Ishikawa (cell line): ENCODE measurements at regions not wholly inside any gene's neighbourhood (a gene's known extent, or its start where the extent isn't known, plus 50 kb on each side); places are given as distances from the start of the nearest gene placed in this dataset.

Source experiments
- CEBPB ChIP-seq: IDR thresholded peaks from 2 replicates; pipeline ENCODE4 v1.6.1; 2012
- CREB1 ChIP-seq: IDR thresholded peaks from 2 replicates; pipeline ENCODE4 v1.6.1; 2012; ENCODE audit warnings: low read depth
- EGR1 ChIP-seq: IDR thresholded peaks from 2 replicates; pipeline ENCODE4 v1.6.1; 2012
- EP300 ChIP-seq: IDR thresholded peaks from 2 replicates; pipeline ENCODE4 v1.6.1; 2012; ENCODE audit warnings: borderline replicate concordance
- FOXM1 ChIP-seq: IDR thresholded peaks from 2 replicates; pipeline ENCODE4 v1.6.1; 2012; ENCODE audit warnings: low read depth, borderline replicate concordance
- MAX ChIP-seq: IDR thresholded peaks from 2 replicates; pipeline ENCODE4 v1.6.1; 2012
- NFIC ChIP-seq: IDR thresholded peaks from 2 replicates; pipeline ENCODE4 v1.6.1; 2012
- RAD21 ChIP-seq: IDR thresholded peaks from 2 replicates; pipeline ENCODE4 v1.6.1; 2012; ENCODE audit warnings: low read depth
- REST ChIP-seq: IDR thresholded peaks from 2 replicates; pipeline ENCODE4 v1.6.1; 2012; ENCODE audit warnings: low read depth, mild to moderate bottlenecking
- TAF1 ChIP-seq: IDR thresholded peaks from 2 replicates; pipeline ENCODE4 v1.6.1; 2012; ENCODE audit warnings: low read depth, mild to moderate bottlenecking
- TCF12 ChIP-seq: IDR thresholded peaks from 2 replicates; pipeline ENCODE4 v1.6.1; 2012; ENCODE audit warnings: low read depth
- TEAD4 ChIP-seq: IDR thresholded peaks from 2 replicates; pipeline ENCODE4 v1.6.1; 2012
- USF1 ChIP-seq: IDR thresholded peaks from 2 replicates; pipeline ENCODE4 v1.6.1; 2012
- YY1 ChIP-seq: IDR thresholded peaks from 2 replicates; pipeline ENCODE4 v1.6.1; 2012; ENCODE audit warnings: low read depth
- ZBTB7A ChIP-seq: IDR thresholded peaks from 2 replicates; pipeline ENCODE4 v1.6.1; 2012; ENCODE audit warnings: low read depth

GRCh38 chr3:117691526-117691925 is 981.9 kb downstream of the TUSC7 start:
- TF ChIP-seq USF1 (no peak), EP300 (no peak), CEBPB (no peak), EGR1 (no peak)

GRCh38 chr3:117692416-117692995 is 982.9 kb downstream of the TUSC7 start:
- TF ChIP-seq MAX (no peak), RAD21 (no peak), ZBTB7A (no peak), REST (no peak), CREB1 (no peak), FOXM1 (no peak), TEAD4 (no peak), EP300 (no peak)

GRCh38 chr3:117695321-117695720 is 985.7 kb downstream of the TUSC7 start:
- TF ChIP-seq USF1 (no peak), MAX (no peak), EGR1 (no peak), TCF12 (no peak), ZBTB7A (no peak), RAD21 (no peak), TAF1 (no peak), YY1 (no peak), CREB1 (no peak), REST (no peak), TEAD4 (no peak)

GRCh38 chr3:117695871-117696645 is 986.5 kb downstream of the TUSC7 start:
- no peak for TF ChIP-seq MAX
- no peak for TF ChIP-seq NFIC
- TF ChIP-seq TCF12, result no peak
- no peak for TF ChIP-seq EP300
- no peak for TF ChIP-seq TEAD4
- no peak for TF ChIP-seq TAF1
- TF ChIP-seq USF1, result no peak
- TF ChIP-seq RAD21, result no peak
- no peak for TF ChIP-seq YY1
- TF ChIP-seq FOXM1, result no peak
- no peak for TF ChIP-seq CEBPB

- TF ChIP-seq REST (no peak), TCF12 (no peak), USF1 (no peak), EGR1 (no peak), MAX (no peak), YY1 (no peak)
These were observed 987.4 kb downstream of the TUSC7 start for GRCh38 chr3:117696851-117697407.
